ENCODE measurements at regions not wholly inside any gene's neighbourhood (a gene's known extent, or its start where the extent isn't known, plus 50 kb on each side); places are given as distances from the start of the nearest gene placed in this dataset.

GRCh38 chr22:27298742-27299141 is 502.8 kb downstream of the MN1 start:
- H3K9me3 Mint-ChIP-seq (ENCODE audit: low read depth), result no peaks in the 10 kb centered on the region
- H3K36me3 Mint-ChIP-seq (ENCODE audit: insufficient read depth), result no peaks in the 10 kb centered on the region
- no peak overlapping the region for H3K27ac Mint-ChIP-seq
- DNase-seq (ENCODE audit: low spot score, unreplicated experiment), result no peak
- TF ChIP-seq CTCF (IDR thresholded peaks at IDR 0.05; ENCODE audit: unreplicated experiment), result no peak
- H3K4me1 Mint-ChIP-seq (ENCODE audit: low read depth), result peaks cover 16% of the 10 kb centered on the region
- peaks cover 59% of the 10 kb centered on the region for H3K27me3 Mint-ChIP-seq
- H3K4me3 Mint-ChIP-seq (ENCODE audit: low read depth), result no peak overlapping the region

- Mint-ChIP-seq H3K27me3 (peaks cover 54% of the 10 kb centered on the region), H3K4me1 (ENCODE audit: low read depth) (peaks cover 16% of the 10 kb centered on the region), H3K4me3 (ENCODE audit: low read depth) (no peak overlapping the region), H3K9me3 (ENCODE audit: low read depth) (no peaks in the 10 kb centered on the region), H3K36me3 (ENCODE audit: insufficient read depth) (no peaks in the 10 kb centered on the region), H3K27ac (no peak overlapping the region)
- TF ChIP-seq CTCF (IDR thresholded peaks at IDR 0.05; ENCODE audit: unreplicated experiment), result no peak
- no peak for DNase-seq (ENCODE audit: low spot score, unreplicated experiment)
Measured at GRCh38 chr22:27299181-27300085, 502.1 kb downstream of the MN1 start.

GRCh38 chr22:27300536-27301285 is 500.8 kb downstream of the MN1 start:
- H3K27me3 Mint-ChIP-seq, result peaks cover 53% of the 10 kb centered on the region
- no peak for DNase-seq (ENCODE audit: low spot score, unreplicated experiment)
- H3K36me3 Mint-ChIP-seq (ENCODE audit: insufficient read depth), result no peaks in the 10 kb centered on the region
- peak overlapping the region; percentile 10 for H3K4me3 Mint-ChIP-seq (ENCODE audit: low read depth)
- peaks cover 16% of the 10 kb centered on the region for H3K4me1 Mint-ChIP-seq (ENCODE audit: low read depth)
- no peak for TF ChIP-seq CTCF (IDR thresholded peaks at IDR 0.05; ENCODE audit: unreplicated experiment)
- no peak overlapping the region for H3K27ac Mint-ChIP-seq
- no peaks in the 10 kb centered on the region for H3K9me3 Mint-ChIP-seq (ENCODE audit: low read depth)

- Mint-ChIP-seq H3K36me3 (ENCODE audit: insufficient read depth) (no peaks in the 10 kb centered on the region), H3K27ac (no peak overlapping the region), H3K27me3 (peaks cover 36% of the 10 kb centered on the region)
Measured at GRCh38 chr22:27302501-27302900, 499.1 kb downstream of the MN1 start.

More at GRCh38 chr22:27302501-27302900, 499.1 kb downstream of the MN1 start:
- H3K4me1 Mint-ChIP-seq (ENCODE audit: low read depth), result peaks cover 13% of the 10 kb centered on the region
- H3K4me3 Mint-ChIP-seq (ENCODE audit: low read depth), result no peak overlapping the region
- no peak for DNase-seq (ENCODE audit: low spot score, unreplicated experiment)
- TF ChIP-seq CTCF (IDR thresholded peaks at IDR 0.05; ENCODE audit: unreplicated experiment), result no peak
- no peaks in the 10 kb centered on the region for H3K9me3 Mint-ChIP-seq (ENCODE audit: low read depth)

Measured in progenitor cell of endocrine pancreas (in vitro differentiated cells).